Kidney (tissue), 13 donors: ENCODE measurements at regions not wholly inside any gene's neighbourhood (a gene's known extent, or its start where the extent isn't known, plus 50 kb on each side); places are given as distances from the start of the nearest gene placed in this dataset.

Experiments
- DNase-seq, 5 donors: peaks; one replicate each; pipeline ENCODE4 v3.0.0-alpha.2; 2013 to 2020
- FAIRE-seq: peaks from 2 replicates; lab custom pipeline; 2012; peaks lifted over from hg19 to GRCh38; lab: Jason Lieb, UNC
- H3K27ac ChIP-seq, 2 donors: one replicate each; pipeline ENCODE4 v1.7.0; 2013; ENCODE audit warnings: low read depth in 2 of 2, low read length in 2 of 2, inconsistent platforms in 1 of 2
- H3K27me3 ChIP-seq: one replicate; pipeline ENCODE4 v1.7.1; 2013; ENCODE audit warnings: low read length, inconsistent platforms; ENCODE audit not compliant: control insufficient read depth, insufficient read depth
- H3K36me3 ChIP-seq, 3 donors: one replicate each; pipeline versions ENCODE4 v1.7.0 to v1.7.1; 2013; ENCODE audit warnings: low read length in 3 of 3, control low read depth in 1 of 3, inconsistent platforms in 1 of 3; ENCODE audit not compliant: insufficient read depth in 3 of 3, control insufficient read depth in 2 of 3
- H3K4me1 ChIP-seq, 3 donors: one replicate each; pipeline versions ENCODE4 v1.7.0 to v1.7.1; 2013; ENCODE audit warnings: low read length in 3 of 3, inconsistent platforms in 1 of 3, low read depth in 1 of 3; ENCODE audit not compliant: control insufficient read depth in 2 of 3, insufficient read depth in 2 of 3
- H3K4me3 ChIP-seq, 3 donors: one replicate each; pipeline versions ENCODE4 v1.7.0 to v1.8.1; 2013; ENCODE audit warnings: low read length in 3 of 3, control low read depth in 1 of 3, inconsistent platforms in 1 of 3
- H3K9ac ChIP-seq, 3 donors: one replicate each; pipeline versions ENCODE4 v1.7.0 to v1.7.1; 2013; ENCODE audit warnings: low read length in 3 of 3, control low read depth in 1 of 3, inconsistent platforms in 1 of 3
- H3K9me3 ChIP-seq, 3 donors: one replicate each; pipeline versions ENCODE4 v1.7.0 to v1.7.1; 2013; ENCODE audit warnings: low read length in 3 of 3, control low read depth in 1 of 3, inconsistent platforms in 1 of 3; ENCODE audit not compliant: control insufficient read depth in 2 of 3, insufficient read depth in 1 of 3
- CTCF ChIP-seq: IDR thresholded peaks from 3 replicates; pipeline ENCODE4 v1.5.1; 2012; ENCODE audit warnings: mild to moderate bottlenecking, moderate library complexity, borderline replicate concordance; ENCODE audit not compliant: insufficient read depth; ENCODE audit errors: extremely low read depth
- intact Hi-C: fragments of 100-400 bp; cut with DNase I; formaldehyde crosslinking; loops from one replicate; pipeline ENCODE4 v1.11.1; 2022
- donor health status: control.
- donor health status: control.
- donor health status: control.
- donor health status: control.
- donor health status: control.
- donor health status: DM: yes; HTN: yes; CAD: no.
- donor health status: Normal renal cell carcinoma (clear cell type).

- Histone ChIP-seq H3K36me3 (no peaks in the 10 kb centered on the region), H3K9ac (no peak overlapping the region), H3K4me1 (no peaks in the 10 kb centered on the region), H3K4me3 (no peak overlapping the region), H3K27me3 (no peaks in the 10 kb centered on the region), H3K9me3 (no peaks in the 10 kb centered on the region), H3K27ac (no peak overlapping the region)
- no peak for FAIRE-seq
- no peak for TF ChIP-seq CTCF
- DNase-seq, result no peak
- intact Hi-C loops, result no loop called here
Measured at GRCh38 chr11:27907530-27907929, 200.4 kb downstream of the KIF18A start.

- Histone ChIP-seq H3K27ac (no peak overlapping the region), H3K27me3 (no peaks in the 10 kb centered on the region), H3K9me3 (no peaks in the 10 kb centered on the region), H3K4me1 (no peaks in the 10 kb centered on the region), H3K4me3 (no peak overlapping the region), H3K9ac (no peak overlapping the region), H3K36me3 (no peaks in the 10 kb centered on the region)
- intact Hi-C loops, result no loop called here
- no peak for FAIRE-seq
- TF ChIP-seq CTCF, result no peak
- DNase-seq, result no peak
Measured at GRCh38 chr11:27907091-27907490, 200.9 kb downstream of the KIF18A start.

GRCh38 chr11:27904358-27905055 lies 203.4 kb downstream of the KIF18A start:
- no peak for TF ChIP-seq CTCF
- Histone ChIP-seq H3K4me3 (no peak overlapping the region), H3K27ac (no peak overlapping the region), H3K27me3 (no peaks in the 10 kb centered on the region), H3K9ac (no peak overlapping the region), H3K4me1 (no peaks in the 10 kb centered on the region), H3K9me3 (no peaks in the 10 kb centered on the region), H3K36me3 (no peaks in the 10 kb centered on the region)
- no peak for FAIRE-seq
- intact Hi-C loops, result no loop called here
- no peak for DNase-seq
